ENCODE measurements at regions not wholly inside any gene's neighbourhood (a gene's known extent, or its start where the extent isn't known, plus 50 kb on each side); places are given as distances from the start of the nearest gene placed in this dataset.

- DNase-seq (ENCODE audit: low read depth) = no peak
- H3K27me3 Mint-ChIP-seq (ENCODE audit: low read depth, unreplicated experiment) = no peaks in the 10 kb centered on the region
- H3K4me3 Mint-ChIP-seq (ENCODE audit: unreplicated experiment) = no peak overlapping the region
- peaks cover 61% of the 10 kb centered on the region for H3K79me2 ChIP-seq (ENCODE audit: insufficient read depth, low read length)
- no peak overlapping the region for H3K4me3 ChIP-seq (ENCODE audit: insufficient read depth, low read depth, low read length)
- no peaks in the 10 kb centered on the region for H3K36me3 ChIP-seq (ENCODE audit: insufficient read depth, low read length)
- H3K27ac ChIP-seq (ENCODE audit: low read depth, low read length) = no peak overlapping the region
- no peak overlapping the region for H3K4me2 ChIP-seq (ENCODE audit: low read length)
- peaks cover 14% of the 10 kb centered on the region for H3K4me1 ChIP-seq (ENCODE audit: insufficient read depth, low read length)
- no peaks in the 10 kb centered on the region for H3K36me3 Mint-ChIP-seq (ENCODE audit: low read depth, unreplicated experiment)
- no peaks in the 10 kb centered on the region for H3K9me3 ChIP-seq (ENCODE audit: insufficient read depth, low read depth, low read length)
- no peak overlapping the region for H2AFZ ChIP-seq (ENCODE audit: low read depth, low read length)
- no peaks in the 10 kb centered on the region for H3K9me3 Mint-ChIP-seq (ENCODE audit: unreplicated experiment)
- no peak overlapping the region for H3K9ac ChIP-seq (ENCODE audit: low read length)
- no peak overlapping the region for H3K27ac Mint-ChIP-seq (ENCODE audit: unreplicated experiment)
- FAIRE-seq = no peak
- no peaks in the 10 kb centered on the region for H3K27me3 ChIP-seq (ENCODE audit: insufficient read depth, low read length)
- peaks cover 23% of the 10 kb centered on the region for H3K4me1 Mint-ChIP-seq (ENCODE audit: low read depth, unreplicated experiment)
- H4K20me1 ChIP-seq (ENCODE audit: insufficient read depth, low read length) = peaks cover 4% of the 10 kb centered on the region
- TF ChIP-seq CTCF (IDR thresholded peaks at IDR 0.05; ENCODE audit: insufficient read depth, low read depth, low read length) (no peak), EZH2 (IDR thresholded peaks at IDR 0.05; ENCODE audit: insufficient read depth, low read length) (no peak)
Observed at GRCh38 chr14:71491931-71492330, 440.3 kb upstream of the RGS6 start.

GRCh38 chr14:71492346-71492745 is 439.9 kb upstream of the RGS6 start:
- peaks cover 14% of the 10 kb centered on the region for H3K4me1 ChIP-seq (ENCODE audit: insufficient read depth, low read length)
- TF ChIP-seq EZH2 (IDR thresholded peaks at IDR 0.05; ENCODE audit: insufficient read depth, low read length) (no peak), CTCF (IDR thresholded peaks at IDR 0.05; ENCODE audit: insufficient read depth, low read depth, low read length) (no peak)
- Mint-ChIP-seq H3K27me3 (ENCODE audit: low read depth, unreplicated experiment) (no peaks in the 10 kb centered on the region), H3K9me3 (ENCODE audit: unreplicated experiment) (no peaks in the 10 kb centered on the region), H3K4me1 (ENCODE audit: low read depth, unreplicated experiment) (peaks cover 21% of the 10 kb centered on the region), H3K27ac (ENCODE audit: unreplicated experiment) (no peak overlapping the region), H3K36me3 (ENCODE audit: low read depth, unreplicated experiment) (no peaks in the 10 kb centered on the region), H3K4me3 (ENCODE audit: unreplicated experiment) (no peak overlapping the region)
- no peak for FAIRE-seq
- no peak overlapping the region for H3K27ac ChIP-seq (ENCODE audit: low read depth, low read length)
- no peak for DNase-seq (ENCODE audit: low read depth)
- no peak overlapping the region for H3K9ac ChIP-seq (ENCODE audit: low read length)
- peaks cover 57% of the 10 kb centered on the region for H3K79me2 ChIP-seq (ENCODE audit: insufficient read depth, low read length)
- no peak overlapping the region for H3K4me2 ChIP-seq (ENCODE audit: low read length)
- H3K4me3 ChIP-seq (ENCODE audit: insufficient read depth, low read depth, low read length) = no peak overlapping the region
- H3K36me3 ChIP-seq (ENCODE audit: insufficient read depth, low read length) = no peaks in the 10 kb centered on the region
- no peak overlapping the region for H2AFZ ChIP-seq (ENCODE audit: low read depth, low read length)
- no peaks in the 10 kb centered on the region for H3K9me3 ChIP-seq (ENCODE audit: insufficient read depth, low read depth, low read length)
- no peaks in the 10 kb centered on the region for H3K27me3 ChIP-seq (ENCODE audit: insufficient read depth, low read length)
- peaks cover under 1% of the 10 kb centered on the region for H4K20me1 ChIP-seq (ENCODE audit: insufficient read depth, low read length)

GRCh38 chr14:71497645-71498086 is 434.6 kb upstream of the RGS6 start:
- H3K27ac Mint-ChIP-seq (ENCODE audit: unreplicated experiment) = peak overlapping the region; percentile 60
- peaks cover 12% of the 10 kb centered on the region for H3K4me1 Mint-ChIP-seq (ENCODE audit: low read depth, unreplicated experiment)
- peak overlapping the region; percentile 2 for H3K4me2 ChIP-seq (ENCODE audit: low read length)

More at GRCh38 chr14:71497645-71498086, 434.6 kb upstream of the RGS6 start:
- peaks cover 2% of the 10 kb centered on the region for H3K4me1 ChIP-seq (ENCODE audit: insufficient read depth, low read length)
- no peak overlapping the region for H3K9ac ChIP-seq (ENCODE audit: low read length)
- no peak overlapping the region for H3K4me3 Mint-ChIP-seq (ENCODE audit: unreplicated experiment)
- H3K4me3 ChIP-seq (ENCODE audit: insufficient read depth, low read depth, low read length) = no peak overlapping the region
- peak; percentile 87 for DNase-seq (ENCODE audit: low read depth)
- H3K27me3 ChIP-seq (ENCODE audit: insufficient read depth, low read length) = no peaks in the 10 kb centered on the region
- no peaks in the 10 kb centered on the region for H3K36me3 ChIP-seq (ENCODE audit: insufficient read depth, low read length)
- TF ChIP-seq CTCF (IDR thresholded peaks at IDR 0.05; ENCODE audit: insufficient read depth, low read depth, low read length) (no peak), EZH2 (IDR thresholded peaks at IDR 0.05; ENCODE audit: insufficient read depth, low read length) (no peak)
- H4K20me1 ChIP-seq (ENCODE audit: insufficient read depth, low read length) = no peaks in the 10 kb centered on the region
- no peak for FAIRE-seq
- H3K36me3 Mint-ChIP-seq (ENCODE audit: low read depth, unreplicated experiment) = no peaks in the 10 kb centered on the region
- no peaks in the 10 kb centered on the region for H3K27me3 Mint-ChIP-seq (ENCODE audit: low read depth, unreplicated experiment)
- H3K27ac ChIP-seq (ENCODE audit: low read depth, low read length) = no peak overlapping the region
- peaks cover 53% of the 10 kb centered on the region for H3K79me2 ChIP-seq (ENCODE audit: insufficient read depth, low read length)
- no peaks in the 10 kb centered on the region for H3K9me3 Mint-ChIP-seq (ENCODE audit: unreplicated experiment)
- no peak overlapping the region for H2AFZ ChIP-seq (ENCODE audit: low read depth, low read length)
- H3K9me3 ChIP-seq (ENCODE audit: insufficient read depth, low read depth, low read length) = no peaks in the 10 kb centered on the region
